B cell (primary cell): ENCODE measurements at regions not wholly inside any gene's neighbourhood (a gene's known extent, or its start where the extent isn't known, plus 50 kb on each side); places are given as distances from the start of the nearest gene placed in this dataset.
A peak's percentile ranks its signal among the peaks of the same experiment; 100 is the strongest.

Experiments used
- ATAC-seq: fragments of 200-7000 bp; cut with Tn5 transposase; one replicate; pipeline ENCODE4 v1.10.0; 2021; ENCODE audit warnings: low read depth, mild to moderate bottlenecking, moderate number of reproducible peaks, moderate library complexity
- CTCF ChIA-PET: fragments of 350-600 bp; sonication (Branson Sonifier 250); formaldehyde crosslinking; loops from one replicate; lab custom pipeline; 2021; ENCODE audit warnings: antibody characterized with exemption, inconsistent platforms; lab: Charles Lee
- POLR2A ChIA-PET: fragments of 350-600 bp; sonication (Branson Sonifier 250); formaldehyde crosslinking; loops from one replicate; lab custom pipeline; 2021; ENCODE audit warnings: antibody characterized with exemption; lab: Charles Lee
- DNase-seq: peaks from one replicate; pipeline ENCODE4 v3.0.0; 2013
- H2AFZ ChIP-seq: 2 replicates; pipeline ENCODE4 v1.6.1; 2012; ENCODE audit warnings: mild to moderate bottlenecking, low read depth, low read length; ENCODE audit not compliant: insufficient read depth, poor library complexity, severe bottlenecking
- H3K27ac ChIP-seq, 2 donors: 1 replicate in 1 of 2; 2 replicates in 1 of 2; pipeline ENCODE4 v1.5.1; 2012 to 2013; ENCODE audit warnings: low read length in 2 of 2, mild to moderate bottlenecking in 2 of 2, moderate library complexity in 1 of 2
- H3K27me3 ChIP-seq, 4 experiments: fragments of 200-600 bp in 1 of 4; sonication (generic) in 1 of 4; replicated peaks in 1 of 4; 1 replicate in 2 of 4; 2 replicates in 2 of 4; pipeline versions ENCODE4 v1.6.1 to v1.7.0; 2013 to 2016; ENCODE audit warnings: low read length in 3 of 4, mild to moderate bottlenecking in 2 of 4, mixed read lengths in 1 of 4, moderate library complexity in 1 of 4; ENCODE audit not compliant: insufficient read depth in 4 of 4, control insufficient read depth in 3 of 4; ENCODE audit errors: control extremely low read depth in 1 of 4
- H3K36me3 ChIP-seq, 2 experiments: replicated peaks in 1 of 2; 1 replicate in 1 of 2; 2 replicates in 1 of 2; pipeline versions ENCODE4 v1.6.1 to v1.7.1; 2013; ENCODE audit warnings: low read length in 1 of 2; ENCODE audit not compliant: insufficient read depth in 2 of 2, control insufficient read depth in 1 of 2; ENCODE audit errors: control extremely low read depth in 1 of 2, extremely low read depth in 1 of 2
- H3K4me1 ChIP-seq, 2 donors: fragments of 200-600 bp in 1 of 2; sonication (generic) in 1 of 2; 1 replicate in 1 of 2; 2 replicates in 1 of 2; pipeline versions ENCODE4 v1.5.1 to v1.6.1; 2013 to 2017; ENCODE audit warnings: low read length in 2 of 2; ENCODE audit not compliant: control insufficient read depth in 2 of 2, insufficient read depth in 2 of 2
- H3K4me2 ChIP-seq: replicated peaks from 2 replicates; pipeline ENCODE3; 2012; ENCODE audit warnings: mild to moderate bottlenecking, low read depth, low read length; ENCODE audit not compliant: poor library complexity, severe bottlenecking
- H3K4me3 ChIP-seq, 5 experiments: fragments of 200-600 bp in 1 of 5; sonication (generic) in 1 of 5; 1 replicate in 3 of 5; 2 replicates in 2 of 5; pipeline versions ENCODE4 v1.5.1 to v1.7.0; 2011 to 2016; ENCODE audit warnings: low read length in 4 of 5, mild to moderate bottlenecking in 4 of 5, low read depth in 2 of 5, control low read depth in 1 of 5, moderate library complexity in 1 of 5; ENCODE audit not compliant: insufficient read depth in 1 of 5; ENCODE audit errors: control extremely low read depth in 1 of 5, extremely low read depth in 1 of 5
- H3K79me2 ChIP-seq: fragments of 200-600 bp; sonication (generic); one replicate; pipeline ENCODE4 v1.6.0; 2016; ENCODE audit warnings: low read length; ENCODE audit not compliant: control insufficient read depth, insufficient read depth
- H3K9ac ChIP-seq: fragments of 200-600 bp; sonication (generic); 2 replicates; pipeline ENCODE4 v1.6.1; 2017; ENCODE audit warnings: mild to moderate bottlenecking, low read length, moderate library complexity
- H3K9me3 ChIP-seq, 3 donors: one replicate each; pipeline versions ENCODE4 v1.6.1 to v1.7.1; 2013; ENCODE audit warnings: low read length in 2 of 3; ENCODE audit not compliant: control insufficient read depth in 2 of 3, insufficient read depth in 1 of 3; ENCODE audit errors: control extremely low read depth in 1 of 3
- H4K20me1 ChIP-seq: 2 replicates; pipeline ENCODE4 v1.6.0; 2012; ENCODE audit warnings: mild to moderate bottlenecking, low read length; ENCODE audit not compliant: insufficient read depth, control insufficient read depth, poor library complexity, severe bottlenecking
- H3K27ac Mint-ChIP-seq: one replicate; pipeline ENCODE4 v1.8.0; 2021; ENCODE audit warnings: mixed read lengths
- H3K27me3 Mint-ChIP-seq: one replicate; pipeline ENCODE4 v1.8.0; 2021; ENCODE audit warnings: mixed read lengths
- H3K4me1 Mint-ChIP-seq: one replicate; pipeline ENCODE4 v1.8.0; 2021; ENCODE audit warnings: mixed read lengths
- H3K4me3 Mint-ChIP-seq: one replicate; pipeline ENCODE4 v1.8.0; 2021; ENCODE audit warnings: mixed read lengths
- H3K9me3 Mint-ChIP-seq: one replicate; pipeline ENCODE4 v1.8.0; 2022; ENCODE audit warnings: mixed read lengths; ENCODE audit not compliant: insufficient read depth
- EZH2 ChIP-seq: IDR thresholded peaks from 2 replicates; pipeline ENCODE4 v1.6.1; 2012; ENCODE audit warnings: borderline replicate concordance, low read depth, mild to moderate bottlenecking, moderate library complexity, low read length; ENCODE audit not compliant: insufficient read depth, poor library complexity, severe bottlenecking
- WGBS: methylation state at CpG from one replicate; pipeline ENCODE4 v1.1.5; 2013; ENCODE audit warnings: missing lambda C conversion rate; ENCODE audit not compliant: insufficient coverage; 5-methylcytosine and 5-hydroxymethylcytosine counted together
- intact Hi-C: fragments of 100-400 bp; cut with micrococcal nuclease; formaldehyde crosslinking; loops from one replicate; pipeline ENCODE4 v1.10.0; 2022
- TF ChIP-seq, protein P1 (sequence below): fragments of 200-600 bp; IDR thresholded peaks from one replicate; pipeline ENCODE4 v1.8.0; 2022; ENCODE audit warnings: antibody characterized with exemption, mild to moderate bottlenecking

DNA sequence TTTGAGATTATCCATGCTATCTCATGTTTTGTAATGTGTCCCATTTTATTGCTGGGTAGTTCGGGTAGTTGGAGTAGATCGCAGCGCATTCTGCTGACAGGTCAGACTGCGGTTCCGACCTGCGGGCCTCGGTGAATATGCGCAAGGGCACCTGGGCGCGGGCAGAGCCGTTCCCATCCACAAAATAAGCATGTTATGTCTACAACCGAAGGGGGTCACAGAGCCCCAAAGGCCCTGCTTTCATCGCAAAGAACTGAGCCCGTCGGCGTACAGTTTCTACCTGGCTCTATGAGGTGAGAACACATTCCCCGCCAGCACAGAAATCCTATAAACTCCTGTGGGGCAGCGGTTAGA is 88.4 kb downstream of the PRKAB2 start:
- Histone ChIP-seq H3K9me3 (peaks cover 2 to 29% (median 3%) of the 10 kb centered on the region in 3 donors), H3K79me2 (no peaks in the 10 kb centered on the region), H4K20me1 (no peaks in the 10 kb centered on the region), H3K27ac (peak overlapping the region; percentile 93 to 96), H3K27me3 (peaks cover 0 to 34% (median 25%) of the 10 kb centered on the region in 4 experiments), H2AFZ (peak overlapping the region; percentile 92), H3K36me3 (no peaks in the 10 kb centered on the region), H3K4me1 (peaks cover 39 to 42% of the 10 kb centered on the region in 2 donors), H3K9ac (peak overlapping the region; percentile 92), H3K4me2 (peak overlapping the region; percentile 77), H3K4me3 (peak overlapping the region; percentile 56 to 79 (median 71))
- H3K27me3 Mint-ChIP-seq: peaks cover 54% of the 10 kb centered on the region
- ATAC-seq (no peak), DNase-seq (no peak)
- ChIA-PET CTCF (no interaction called here), POLR2A (interaction anchor here (0.9 to 1.0 kb wide), 2 partner anchors 39 to 88 kb away, joined by 8 read pairs; no protein-coding TSS in a partner anchor)
- peaks cover 39% of the 10 kb centered on the region for H3K4me1 Mint-ChIP-seq
- peak overlapping the region; percentile 99 for H3K4me3 Mint-ChIP-seq
- peak overlapping the region; percentile 100 for H3K27ac Mint-ChIP-seq
- WGBS: 33% methylated on average over 15 of the region's 18 CpGs
- intact Hi-C loops: loop anchor here (2.0 to 5.0 kb wide), 2 partner anchors 37 to 159 kb away; partner anchors contain the start of gene CHD1L
- no peak for TF ChIP-seq EZH2
- TF ChIP-seq, protein P1, sequence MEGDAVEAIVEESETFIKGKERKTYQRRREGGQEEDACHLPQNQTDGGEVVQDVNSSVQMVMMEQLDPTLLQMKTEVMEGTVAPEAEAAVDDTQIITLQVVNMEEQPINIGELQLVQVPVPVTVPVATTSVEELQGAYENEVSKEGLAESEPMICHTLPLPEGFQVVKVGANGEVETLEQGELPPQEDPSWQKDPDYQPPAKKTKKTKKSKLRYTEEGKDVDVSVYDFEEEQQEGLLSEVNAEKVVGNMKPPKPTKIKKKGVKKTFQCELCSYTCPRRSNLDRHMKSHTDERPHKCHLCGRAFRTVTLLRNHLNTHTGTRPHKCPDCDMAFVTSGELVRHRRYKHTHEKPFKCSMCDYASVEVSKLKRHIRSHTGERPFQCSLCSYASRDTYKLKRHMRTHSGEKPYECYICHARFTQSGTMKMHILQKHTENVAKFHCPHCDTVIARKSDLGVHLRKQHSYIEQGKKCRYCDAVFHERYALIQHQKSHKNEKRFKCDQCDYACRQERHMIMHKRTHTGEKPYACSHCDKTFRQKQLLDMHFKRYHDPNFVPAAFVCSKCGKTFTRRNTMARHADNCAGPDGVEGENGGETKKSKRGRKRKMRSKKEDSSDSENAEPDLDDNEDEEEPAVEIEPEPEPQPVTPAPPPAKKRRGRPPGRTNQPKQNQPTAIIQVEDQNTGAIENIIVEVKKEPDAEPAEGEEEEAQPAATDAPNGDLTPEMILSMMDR: no peak
- no peaks in the 10 kb centered on the region for H3K9me3 Mint-ChIP-seq

DNA sequence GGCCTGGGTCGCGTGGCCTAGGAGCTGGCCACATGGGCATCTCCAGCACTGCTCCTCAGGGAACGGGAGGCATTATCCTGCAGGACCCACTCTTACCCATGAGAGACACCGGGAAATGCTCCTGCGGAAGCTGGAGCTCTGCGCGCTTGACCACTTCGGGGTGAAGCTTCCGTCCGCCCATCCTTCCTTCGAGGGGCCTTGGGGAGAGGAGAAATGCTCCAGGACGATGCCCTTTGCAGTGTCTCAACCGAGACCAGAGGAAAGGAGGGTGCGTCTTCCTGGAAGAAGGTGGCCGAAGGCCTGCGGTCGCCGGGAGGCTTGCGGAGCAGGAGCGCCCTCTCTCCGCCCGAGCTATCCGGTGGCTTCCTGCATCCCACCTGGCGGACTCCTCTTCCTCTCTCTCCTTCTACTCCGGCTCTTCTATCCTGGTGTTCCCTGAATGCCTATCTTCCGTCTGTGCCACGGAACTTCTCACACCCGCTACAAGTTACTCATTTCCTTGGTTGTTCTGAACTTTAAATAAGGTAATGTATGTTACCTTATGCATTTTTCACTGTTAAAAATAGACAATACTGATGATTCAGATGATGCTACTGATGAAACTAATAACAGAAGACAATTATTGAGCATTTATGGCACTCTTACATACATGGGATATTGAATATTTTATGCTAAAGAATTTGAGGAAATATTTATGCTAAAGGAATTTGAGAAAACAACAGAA is 91.4 kb downstream of the PRKAB2 start:
- peaks cover 47% of the 10 kb centered on the region in 2 donors for H3K4me1 ChIP-seq
- DNase-seq: peak; percentile 38
- POLR2A ChIA-PET: interaction anchor here (0.6 to 1.2 kb wide), 2 partner anchors 32 to 38 kb away, joined by 3 to 5 read pairs; no protein-coding TSS in a partner anchor
- intact Hi-C loops: loop anchor here (5.0 kb wide), 1 partner anchor 34 kb away; no protein-coding TSS in a partner anchor
- H3K36me3 ChIP-seq: no peaks in the 10 kb centered on the region
- CTCF ChIA-PET: interaction anchor here (0.6 kb wide), 1 partner anchor 161 kb away, joined by 3 read pairs; no protein-coding TSS in a partner anchor
- 22% methylated on average over 22 of the region's 28 CpGs for WGBS
- Mint-ChIP-seq H3K9me3 (no peaks in the 10 kb centered on the region), H3K4me3 (peak overlapping the region; percentile 88), H3K27ac (no peak overlapping the region), H3K27me3 (peaks cover 69% of the 10 kb centered on the region), H3K4me1 (peaks cover 54% of the 10 kb centered on the region)
- TF ChIP-seq, protein P1: no peak
- no peak for TF ChIP-seq EZH2
- H3K27ac ChIP-seq: no peak overlapping the region
- no peaks in the 10 kb centered on the region for H3K79me2 ChIP-seq
- no peak for ATAC-seq
- H2AFZ ChIP-seq: peak overlapping the region; percentile 78
- peak overlapping the region; percentile 68 for H3K9ac ChIP-seq
- H3K27me3 ChIP-seq: peaks cover 0 to 61% (median 37%) of the 10 kb centered on the region in 4 experiments
- H4K20me1 ChIP-seq: no peaks in the 10 kb centered on the region
- H3K9me3 ChIP-seq: peaks cover 0 to 45% (median 0%) of the 10 kb centered on the region in 3 donors
- H3K4me2 ChIP-seq: peak overlapping the region; percentile 74
- H3K4me3 ChIP-seq: peak overlapping the region in 4 of 5 experiments; percentile 50 to 61 (median 58)
